T-helper 1 cell treated with Interleukin-12 subunit alpha and Interleukin-12 subunit beta and Interleukin-4 antibody, amounts not matched to agents 30 μg/mL and 1 μg/mL, for 36 hours (primary cell): ENCODE measurements at regions not wholly inside any gene's neighbourhood (a gene's known extent, or its start where the extent isn't known, plus 50 kb on each side); places are given as distances from the start of the nearest gene placed in this dataset.
"Not testable (repeated sequence)": the region's sequence is repeated elsewhere in the genome, so short reads cannot be mapped to it uniquely, and the experiment has no call there.

Experiments
- H3K27ac Mint-ChIP-seq: one replicate; pipeline ENCODE4 v1.8.0; 2021; ENCODE audit warnings: mild to moderate bottlenecking, mixed read lengths
- H3K27me3 Mint-ChIP-seq: one replicate; pipeline ENCODE4 v1.8.0; 2021; ENCODE audit warnings: low read depth, mixed read lengths
- H3K36me3 Mint-ChIP-seq: one replicate; pipeline ENCODE4 v1.8.0; 2021; ENCODE audit warnings: low read depth, mixed read lengths
- H3K4me1 Mint-ChIP-seq: one replicate; pipeline ENCODE4 v1.8.0; 2021; ENCODE audit warnings: low read depth, mixed read lengths
- H3K4me3 Mint-ChIP-seq: one replicate; pipeline ENCODE4 v1.8.0; 2021; ENCODE audit warnings: mild to moderate bottlenecking, moderate library complexity, mixed read lengths
- H3K9me3 Mint-ChIP-seq: one replicate; pipeline ENCODE4 v1.8.0; 2021; ENCODE audit warnings: mixed read lengths

DNA sequence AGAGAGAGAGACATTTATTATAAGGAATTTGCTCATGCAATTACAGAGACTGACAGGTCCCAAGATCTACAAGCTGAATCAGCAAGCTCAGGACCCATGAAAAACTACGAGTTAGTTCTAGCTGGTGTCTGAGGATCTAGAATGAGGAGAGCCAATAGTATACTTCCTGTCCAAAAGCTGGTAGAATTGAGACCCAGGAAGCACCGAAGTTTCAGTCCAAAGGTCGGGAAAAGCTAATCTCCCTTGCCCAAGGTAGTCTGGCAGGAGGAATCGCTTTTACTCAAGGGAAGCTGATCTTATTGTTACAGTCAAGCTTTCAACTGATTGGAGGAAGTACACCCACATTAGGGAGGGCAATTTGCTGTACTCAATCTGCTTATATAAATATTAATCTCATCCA lies 389.6 kb downstream of the ADCYAP1 start:
- no peaks in the 10 kb centered on the region for H3K36me3 Mint-ChIP-seq

DNA sequence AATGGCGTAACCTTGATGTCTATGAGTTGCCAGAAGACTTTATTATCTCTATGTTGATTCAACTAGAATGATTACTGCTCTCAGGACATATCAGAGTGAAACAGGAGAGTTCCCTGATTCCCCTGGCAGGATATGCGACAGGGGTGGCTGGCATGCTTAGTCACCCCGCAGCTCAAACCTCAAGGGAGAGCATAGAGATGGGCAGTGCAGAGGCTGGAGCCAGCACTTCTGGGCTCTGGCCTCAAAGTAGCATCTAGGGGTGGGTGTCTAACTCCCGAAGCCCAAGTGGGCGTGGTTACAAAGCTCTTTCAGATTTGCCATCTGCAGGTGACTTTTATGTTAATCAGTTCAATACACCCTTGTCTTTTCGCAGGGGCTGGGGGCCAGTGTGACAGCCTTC lies 391.6 kb downstream of the ADCYAP1 start:
- Mint-ChIP-seq H3K36me3 (no peaks in the 10 kb centered on the region), H3K4me1 (no peaks in the 10 kb centered on the region), H3K27ac (no peak overlapping the region), H3K9me3 (peaks cover 15% of the 10 kb centered on the region), H3K4me3 (no peak overlapping the region), H3K27me3 (no peaks in the 10 kb centered on the region)

More for the DNA sequence above, 389.6 kb downstream of the ADCYAP1 start:
- H3K9me3 Mint-ChIP-seq: peaks cover 8% of the 10 kb centered on the region
- H3K27ac Mint-ChIP-seq: no peak overlapping the region
- H3K4me1 Mint-ChIP-seq: no peaks in the 10 kb centered on the region
- no peaks in the 10 kb centered on the region for H3K27me3 Mint-ChIP-seq
- no peak overlapping the region for H3K4me3 Mint-ChIP-seq

DNA sequence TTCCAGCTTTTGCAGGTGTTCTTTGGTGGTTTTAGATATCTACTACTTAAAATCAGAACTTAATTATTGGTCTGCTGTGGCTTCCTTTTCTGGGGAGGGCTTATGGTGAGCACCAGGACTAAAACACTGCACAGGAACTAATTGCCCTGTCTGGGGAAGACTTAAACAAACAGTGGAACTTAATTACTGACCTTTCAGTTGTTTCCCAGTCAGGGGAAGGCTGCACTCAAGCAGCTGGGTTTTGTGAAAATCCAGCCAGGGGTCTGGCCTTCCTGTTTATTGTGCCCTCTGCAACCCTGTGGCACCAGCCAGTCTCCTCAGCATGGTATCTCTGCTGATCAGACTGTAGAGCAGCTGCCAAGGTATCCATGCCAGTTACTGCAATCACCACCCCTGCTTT lies 398.2 kb downstream of the ADCYAP1 start:
- no peaks in the 10 kb centered on the region for H3K36me3 Mint-ChIP-seq
- no peaks in the 10 kb centered on the region for H3K27me3 Mint-ChIP-seq
- peaks cover 22% of the 10 kb centered on the region for H3K9me3 Mint-ChIP-seq
- H3K4me3 Mint-ChIP-seq: no peak overlapping the region
- no peak overlapping the region for H3K27ac Mint-ChIP-seq
- H3K4me1 Mint-ChIP-seq: no peaks in the 10 kb centered on the region

DNA sequence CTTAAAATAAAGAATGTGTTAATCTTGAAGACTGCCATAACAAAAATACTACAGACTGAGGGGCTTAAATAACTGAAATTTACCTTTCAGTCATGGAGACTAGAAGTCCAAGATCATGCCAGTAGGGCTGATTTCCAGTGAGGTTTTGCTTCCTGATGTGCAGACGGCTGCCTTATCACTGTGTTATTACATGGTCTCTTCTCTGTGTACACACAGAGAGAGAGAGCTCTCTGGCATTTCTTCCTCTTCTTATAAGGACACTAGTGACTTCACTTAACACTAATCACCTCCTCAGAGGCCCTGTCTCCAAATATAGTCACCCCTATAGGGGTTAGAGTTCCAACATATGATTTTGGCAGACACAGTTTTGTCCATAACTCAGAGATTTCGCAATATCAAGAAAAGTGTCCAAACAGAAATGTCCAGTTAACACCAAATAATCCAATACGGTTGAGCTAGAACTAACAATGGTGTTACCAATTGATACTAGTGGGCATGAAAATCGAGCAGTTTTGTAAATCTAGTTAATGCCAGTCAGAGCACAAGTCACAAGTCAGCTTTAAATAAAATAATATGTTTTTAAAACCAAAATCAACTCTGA lies 399.8 kb downstream of the ADCYAP1 start:
- no peak overlapping the region for H3K27ac Mint-ChIP-seq
- no peaks in the 10 kb centered on the region for H3K36me3 Mint-ChIP-seq
- no peaks in the 10 kb centered on the region for H3K4me1 Mint-ChIP-seq
- H3K9me3 Mint-ChIP-seq: peaks cover 20% of the 10 kb centered on the region
- H3K27me3 Mint-ChIP-seq: no peaks in the 10 kb centered on the region
- no peak overlapping the region for H3K4me3 Mint-ChIP-seq

DNA sequence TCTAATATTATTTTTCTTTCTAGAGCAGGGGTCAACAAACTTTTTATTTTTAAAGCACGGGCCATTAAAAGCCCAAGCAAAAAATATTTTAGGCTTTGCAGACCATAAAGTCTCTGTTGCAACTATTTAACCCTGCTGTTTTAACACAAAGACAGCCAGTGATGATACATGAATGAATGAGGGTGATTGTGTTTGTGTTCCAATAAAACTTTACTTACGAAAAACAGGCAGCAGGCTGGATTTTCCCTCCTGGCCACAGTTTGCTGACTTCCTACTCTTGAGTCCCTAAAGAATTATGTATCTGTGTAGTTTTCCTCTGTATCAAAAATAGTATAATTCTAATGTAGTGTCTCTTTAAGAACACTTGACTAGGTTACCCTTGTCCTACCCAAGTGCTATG lies 402.0 kb downstream of the ADCYAP1 start:
- Mint-ChIP-seq H3K4me1 (no peaks in the 10 kb centered on the region), H3K27ac (no peak overlapping the region), H3K36me3 (no peaks in the 10 kb centered on the region), H3K9me3 (peaks cover 12% of the 10 kb centered on the region), H3K27me3 (no peaks in the 10 kb centered on the region), H3K4me3 (no peak overlapping the region)

DNA sequence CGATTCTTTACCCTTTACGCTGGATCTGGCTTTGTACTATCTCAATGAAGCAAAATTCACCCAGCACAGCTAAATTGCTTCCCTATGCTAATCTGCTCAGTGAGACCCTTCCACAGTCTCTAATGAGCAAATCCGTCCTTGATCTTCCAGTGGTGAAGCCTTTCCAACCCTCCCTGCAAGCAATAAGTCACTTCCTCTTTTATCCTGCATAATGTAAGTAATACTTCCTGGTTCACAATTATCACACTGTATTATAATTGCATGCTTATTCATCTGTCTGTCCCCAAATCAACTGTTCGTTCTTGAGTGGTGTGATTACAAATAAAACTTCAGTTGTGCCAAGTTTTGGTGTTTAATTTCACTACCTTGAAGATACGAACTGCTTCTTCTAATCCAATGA lies 404.0 kb downstream of the ADCYAP1 start:
- no peak overlapping the region for H3K4me3 Mint-ChIP-seq
- H3K4me1 Mint-ChIP-seq: no peaks in the 10 kb centered on the region
- peaks cover 7% of the 10 kb centered on the region for H3K9me3 Mint-ChIP-seq
- H3K27me3 Mint-ChIP-seq: no peaks in the 10 kb centered on the region
- H3K27ac Mint-ChIP-seq: no peak overlapping the region
- no peaks in the 10 kb centered on the region for H3K36me3 Mint-ChIP-seq

DNA sequence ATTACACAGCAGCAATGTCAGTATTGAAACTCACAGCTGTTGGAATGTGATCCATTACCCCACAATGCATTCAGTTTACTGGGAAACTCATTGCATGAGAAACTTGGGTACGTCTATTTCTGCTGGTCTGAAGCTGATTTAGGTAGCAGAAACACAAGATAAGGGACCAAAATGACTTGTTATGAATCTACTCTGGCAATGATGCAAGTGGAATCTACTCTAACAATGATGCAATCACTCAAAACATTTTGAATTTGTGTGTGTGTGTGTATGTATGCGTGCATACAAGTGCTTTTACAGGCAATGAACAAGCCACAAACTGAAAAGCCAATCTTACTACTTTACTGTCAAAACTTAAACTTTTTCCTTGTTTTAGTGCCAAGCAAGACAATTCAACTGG lies 406.7 kb downstream of the ADCYAP1 start:
- Mint-ChIP-seq H3K4me1 (no peaks in the 10 kb centered on the region), H3K36me3 (no peaks in the 10 kb centered on the region), H3K27ac (no peak overlapping the region)

DNA sequence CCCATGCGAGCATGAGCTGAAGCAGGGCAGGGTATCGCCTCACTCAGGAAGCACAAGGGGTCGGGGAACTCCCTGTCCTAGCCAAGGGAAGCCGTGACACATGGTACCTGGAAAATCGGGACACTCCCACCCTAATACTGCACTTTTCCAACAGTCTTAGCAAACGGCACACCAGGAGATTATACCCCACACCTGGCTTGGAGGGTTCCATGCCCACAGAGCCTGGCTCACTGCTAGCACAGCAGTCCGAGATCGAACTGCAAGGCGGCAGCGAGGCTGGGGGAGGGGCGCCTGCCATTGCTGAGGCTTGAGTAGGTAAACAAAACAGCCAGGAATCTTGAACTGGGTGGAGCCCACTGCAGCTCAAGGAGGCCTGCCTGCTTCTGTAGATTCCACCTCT lies 430.7 kb downstream of the ADCYAP1 start:
- not testable (repeated sequence) for H3K36me3 Mint-ChIP-seq, H3K27ac Mint-ChIP-seq, H3K27me3 Mint-ChIP-seq, H3K4me3 Mint-ChIP-seq, H3K4me1 Mint-ChIP-seq
- peaks cover 13% of the 10 kb centered on the region for H3K9me3 Mint-ChIP-seq

More for the DNA sequence above, 406.7 kb downstream of the ADCYAP1 start:
- H3K9me3 Mint-ChIP-seq: peaks cover 3% of the 10 kb centered on the region
- H3K27me3 Mint-ChIP-seq: no peaks in the 10 kb centered on the region
- H3K4me3 Mint-ChIP-seq: no peak overlapping the region

DNA sequence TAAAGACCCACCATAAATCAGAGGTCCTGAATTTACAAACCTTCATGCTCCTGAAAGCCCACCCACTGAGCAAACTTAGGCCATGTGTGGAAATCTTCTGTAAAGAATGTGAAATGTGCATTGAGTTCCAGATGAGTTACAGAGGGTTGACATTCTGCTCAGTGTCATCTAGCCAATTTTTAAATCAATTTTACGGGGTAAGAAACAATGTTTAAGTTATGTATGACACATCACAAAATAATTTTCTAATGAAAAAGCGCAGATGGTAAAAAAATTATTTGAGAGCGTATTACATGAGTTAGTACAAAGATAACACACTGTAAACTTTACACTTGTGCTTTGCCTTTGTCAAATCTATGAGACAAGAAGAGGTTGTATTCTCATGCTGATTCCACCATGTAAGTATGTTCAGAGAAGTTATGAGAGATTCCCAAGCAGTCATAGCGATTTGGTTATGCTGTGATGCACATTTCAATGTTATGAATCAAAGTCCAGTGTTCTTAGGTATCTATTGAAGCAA lies 446.3 kb downstream of the ADCYAP1 start:
- peaks cover 3% of the 10 kb centered on the region for H3K9me3 Mint-ChIP-seq
- no peak overlapping the region for H3K27ac Mint-ChIP-seq
- H3K36me3 Mint-ChIP-seq: no peaks in the 10 kb centered on the region
- no peaks in the 10 kb centered on the region for H3K4me1 Mint-ChIP-seq
- H3K4me3 Mint-ChIP-seq: no peak overlapping the region
- H3K27me3 Mint-ChIP-seq: no peaks in the 10 kb centered on the region

DNA sequence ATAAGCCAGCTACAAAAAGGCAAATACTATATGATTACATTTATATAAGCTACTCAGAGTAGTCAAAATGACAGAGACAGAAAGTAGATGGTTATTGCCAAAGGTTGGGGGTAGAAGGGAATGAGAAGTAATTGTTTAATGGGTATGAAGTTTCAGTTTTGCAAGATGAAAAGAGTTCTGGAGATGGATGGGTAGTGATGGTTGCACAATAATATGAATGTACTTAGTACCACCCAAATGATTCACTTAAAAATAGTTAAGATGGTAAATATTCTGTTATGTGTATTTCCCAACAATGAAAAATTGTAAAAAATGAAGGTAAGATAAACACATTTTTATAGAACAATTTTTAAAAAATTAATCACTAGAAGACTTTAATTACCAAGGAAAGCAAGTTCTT lies 448.4 kb downstream of the ADCYAP1 start:
- H3K27ac Mint-ChIP-seq: no peak overlapping the region
- no peaks in the 10 kb centered on the region for H3K4me1 Mint-ChIP-seq
- H3K9me3 Mint-ChIP-seq: peaks cover 3% of the 10 kb centered on the region
- H3K27me3 Mint-ChIP-seq: no peaks in the 10 kb centered on the region
- H3K36me3 Mint-ChIP-seq: no peaks in the 10 kb centered on the region
- no peak overlapping the region for H3K4me3 Mint-ChIP-seq

DNA sequence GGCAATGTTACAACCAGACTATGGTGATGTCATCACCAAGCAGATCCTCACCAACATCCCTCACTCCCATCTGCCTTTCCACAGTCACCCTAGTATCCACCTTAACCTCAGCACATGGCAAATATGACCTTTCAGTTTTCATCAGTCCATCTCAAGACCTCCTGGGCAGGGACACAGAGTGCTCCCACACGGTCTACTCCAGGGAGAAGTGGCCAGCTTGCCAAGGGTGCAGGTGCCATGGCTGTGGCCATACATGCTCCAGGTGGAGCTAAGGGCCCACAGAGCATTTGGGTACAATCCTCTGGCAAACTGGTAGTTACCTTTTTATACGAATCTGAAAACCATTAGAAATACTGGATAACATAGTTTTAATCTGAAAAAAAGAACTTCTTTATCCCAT lies 453.1 kb downstream of the ADCYAP1 start:
- no peak overlapping the region for H3K27ac Mint-ChIP-seq
- H3K36me3 Mint-ChIP-seq: no peaks in the 10 kb centered on the region
- no peak overlapping the region for H3K4me3 Mint-ChIP-seq

DNA sequence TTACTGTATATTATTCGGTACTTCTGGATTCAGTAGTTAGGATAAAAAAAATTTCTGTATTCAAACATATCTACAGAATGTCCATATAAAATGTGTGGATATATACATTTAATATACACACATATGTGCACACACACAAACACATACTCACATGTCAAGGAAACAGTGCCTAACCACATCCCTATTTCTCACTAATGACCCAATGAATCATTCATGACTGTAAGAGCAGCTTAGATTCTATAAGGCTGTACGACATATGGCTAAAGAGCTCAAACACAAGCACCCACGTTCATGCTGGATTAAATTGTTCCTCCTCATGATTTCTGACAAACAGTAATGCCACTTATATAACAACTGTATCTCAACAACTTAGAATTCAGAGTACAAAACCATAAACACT lies 457.3 kb downstream of the ADCYAP1 start:
- Mint-ChIP-seq H3K36me3 (peaks cover 1% of the 10 kb centered on the region), H3K4me3 (no peak overlapping the region), H3K27ac (no peak overlapping the region), H3K27me3 (no peaks in the 10 kb centered on the region), H3K9me3 (peaks cover 16% of the 10 kb centered on the region), H3K4me1 (no peaks in the 10 kb centered on the region)

More for the DNA sequence above, 453.1 kb downstream of the ADCYAP1 start:
- Mint-ChIP-seq H3K27me3 (no peaks in the 10 kb centered on the region), H3K4me1 (no peaks in the 10 kb centered on the region), H3K9me3 (peaks cover 4% of the 10 kb centered on the region)

DNA sequence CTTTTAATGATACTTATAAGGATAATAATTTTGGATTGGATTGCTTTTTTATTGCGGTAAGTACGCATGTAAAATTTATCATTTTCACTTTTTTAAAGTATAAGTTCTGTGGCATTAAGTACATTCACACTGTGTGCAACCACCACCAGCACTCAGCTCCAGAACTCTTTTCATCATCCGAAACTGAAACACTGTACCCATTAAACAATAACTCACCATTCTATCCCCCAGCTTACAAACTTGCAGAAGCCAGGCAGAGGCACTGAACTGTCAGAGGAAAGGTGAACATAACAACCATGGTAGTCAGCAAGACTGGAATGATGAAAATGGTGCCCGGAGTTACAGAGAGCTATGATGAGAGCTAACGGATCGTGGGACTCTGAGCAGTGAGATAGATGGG lies 465.9 kb downstream of the ADCYAP1 start:
- Mint-ChIP-seq H3K27ac (no peak overlapping the region), H3K27me3 (no peaks in the 10 kb centered on the region), H3K9me3 (peaks cover 3% of the 10 kb centered on the region), H3K36me3 (no peaks in the 10 kb centered on the region), H3K4me1 (no peaks in the 10 kb centered on the region), H3K4me3 (no peak overlapping the region)

DNA sequence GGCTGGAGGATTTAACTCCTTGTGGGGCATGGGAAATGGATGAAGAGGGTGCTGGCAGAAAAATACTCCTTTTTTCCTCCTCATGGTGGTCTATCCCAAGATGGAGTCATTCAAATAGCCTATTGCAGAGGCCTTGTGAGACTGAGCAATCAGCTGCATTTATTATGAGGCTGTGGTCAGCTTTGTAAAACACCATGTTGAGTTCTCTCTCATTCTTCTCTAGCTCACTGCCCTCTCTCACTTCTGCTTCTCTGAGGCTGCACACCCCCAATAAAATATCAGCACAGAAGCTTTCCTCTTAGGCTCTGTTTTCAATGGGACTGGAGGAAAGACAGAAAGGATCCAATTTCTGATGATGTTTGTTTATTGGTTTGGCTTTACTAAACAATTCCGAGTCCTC lies 467.1 kb downstream of the ADCYAP1 start:
- Mint-ChIP-seq H3K4me3 (no peak overlapping the region), H3K27ac (no peak overlapping the region), H3K9me3 (no peaks in the 10 kb centered on the region), H3K4me1 (no peaks in the 10 kb centered on the region), H3K27me3 (no peaks in the 10 kb centered on the region), H3K36me3 (no peaks in the 10 kb centered on the region)

DNA sequence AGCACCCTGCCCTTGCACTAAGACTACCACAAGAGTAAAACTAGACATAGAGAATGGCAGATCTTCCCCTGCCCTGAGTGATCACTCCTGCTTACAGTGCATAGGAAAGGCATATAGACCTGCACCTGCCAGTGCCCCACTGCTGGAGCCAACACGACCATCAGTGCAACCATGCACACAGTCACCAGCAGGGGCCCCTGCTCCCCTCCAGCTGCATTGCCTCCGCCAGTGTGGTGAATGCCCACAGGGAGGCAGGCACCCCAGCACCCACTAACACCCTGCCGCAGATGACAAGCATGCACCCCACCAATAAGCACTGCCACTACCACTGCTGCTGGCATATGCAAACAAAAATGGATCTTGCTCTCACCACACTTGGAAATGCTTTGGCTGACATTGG lies 478.8 kb downstream of the ADCYAP1 start:
- Mint-ChIP-seq H3K27ac (no peak overlapping the region), H3K36me3 (no peaks in the 10 kb centered on the region), H3K27me3 (no peaks in the 10 kb centered on the region), H3K4me1 (no peaks in the 10 kb centered on the region), H3K4me3 (no peak overlapping the region), H3K9me3 (peaks cover 25% of the 10 kb centered on the region)

DNA sequence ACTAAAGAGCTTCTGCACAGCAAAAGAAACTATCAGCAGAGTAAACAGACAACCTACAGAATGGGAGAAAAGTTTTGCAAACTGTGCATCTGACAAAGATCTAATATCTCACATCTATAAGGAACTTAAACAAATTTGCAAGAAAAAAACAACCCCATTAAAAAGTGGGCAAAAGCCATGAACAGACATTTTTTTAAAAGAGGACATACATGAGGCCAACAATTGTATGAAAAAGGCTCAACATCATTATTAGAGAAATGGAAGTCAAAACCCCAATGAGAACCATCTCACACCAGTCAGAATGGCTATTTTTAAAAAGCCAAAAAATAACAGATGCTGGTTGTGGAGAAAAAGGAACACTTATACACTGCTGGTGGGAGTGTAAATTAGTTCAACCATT lies 483.8 kb downstream of the ADCYAP1 start:
- not testable (repeated sequence) for H3K27me3 Mint-ChIP-seq, H3K36me3 Mint-ChIP-seq, H3K4me3 Mint-ChIP-seq, H3K4me1 Mint-ChIP-seq, H3K27ac Mint-ChIP-seq
- H3K9me3 Mint-ChIP-seq: peaks cover 19% of the 10 kb centered on the region
